NCI-H526 treated with DMSO at 0.1 percent for 48 hours (cell line): ENCODE measurements at regions not wholly inside any gene's neighbourhood (a gene's known extent, or its start where the extent isn't known, plus 50 kb on each side); places are given as distances from the start of the nearest gene placed in this dataset.
"Not testable (repeated sequence)": the region's sequence is repeated elsewhere in the genome, so short reads cannot be mapped to it uniquely, and the experiment has no call there.

Experiments used
- DNase-seq: peaks from one replicate; lab custom pipeline; 2025; lab: John Stamatoyannopoulos, UW

DNA sequence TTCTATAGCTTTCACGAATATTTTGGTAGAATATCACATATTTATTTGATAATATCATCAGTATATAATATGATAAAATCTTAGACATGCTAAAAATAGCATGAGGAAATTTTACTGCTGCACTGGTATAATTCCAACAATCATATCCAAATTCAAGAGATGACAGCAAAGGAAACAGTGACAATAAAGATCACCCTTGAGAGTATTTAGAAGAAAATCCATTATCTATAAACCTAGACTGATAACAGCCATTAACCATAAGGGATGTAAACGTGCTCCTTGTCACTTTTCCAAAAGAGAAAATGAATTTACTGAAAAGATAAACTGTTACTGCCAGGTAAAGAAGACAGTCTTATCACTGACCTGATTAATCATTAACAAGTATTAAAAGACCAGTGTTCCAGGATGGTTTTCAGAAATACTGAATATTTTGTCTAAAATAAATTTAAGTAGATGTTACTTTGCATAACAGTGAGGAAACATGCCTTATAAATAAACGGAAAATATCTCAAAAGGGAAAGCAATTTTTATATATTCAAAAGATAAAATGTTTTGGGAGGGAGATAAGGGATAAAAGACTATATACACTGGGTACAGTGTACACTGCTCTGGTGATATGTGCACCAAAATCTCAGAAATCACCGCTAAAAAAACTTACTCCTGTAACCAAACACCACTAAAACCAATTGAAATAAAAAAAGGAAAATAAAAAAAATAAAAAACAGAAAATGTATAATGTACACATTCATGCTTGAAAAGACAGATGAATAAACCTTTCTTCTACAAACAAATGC, 1704.7 kb downstream of the HACE1 start:
- DNase-seq = peak; percentile 30

- DNase-seq = no peak
Observed at GRCh38 chr6:103153016-103153415, 1706.7 kb downstream of the HACE1 start.

DNA sequence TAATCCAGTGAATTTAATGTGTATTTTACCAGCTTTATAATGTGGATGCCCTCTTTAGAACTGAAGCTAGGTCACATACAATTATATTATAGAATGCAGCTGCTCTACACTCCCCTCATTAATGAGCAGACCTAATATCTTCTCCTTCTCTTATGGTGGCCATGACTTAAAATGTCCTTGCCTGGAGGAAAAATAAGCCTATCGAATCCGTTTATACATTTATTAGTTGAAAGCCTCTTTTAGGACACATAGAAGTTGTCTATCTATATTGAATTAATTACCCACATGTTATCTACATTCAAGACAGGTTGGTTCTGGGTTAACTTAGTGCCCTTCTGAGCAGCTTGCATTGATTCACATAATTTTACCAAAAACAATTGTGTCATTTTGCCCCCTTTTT, 1716.8 kb downstream of the HACE1 start:
- DNase-seq = no peak

DNA sequence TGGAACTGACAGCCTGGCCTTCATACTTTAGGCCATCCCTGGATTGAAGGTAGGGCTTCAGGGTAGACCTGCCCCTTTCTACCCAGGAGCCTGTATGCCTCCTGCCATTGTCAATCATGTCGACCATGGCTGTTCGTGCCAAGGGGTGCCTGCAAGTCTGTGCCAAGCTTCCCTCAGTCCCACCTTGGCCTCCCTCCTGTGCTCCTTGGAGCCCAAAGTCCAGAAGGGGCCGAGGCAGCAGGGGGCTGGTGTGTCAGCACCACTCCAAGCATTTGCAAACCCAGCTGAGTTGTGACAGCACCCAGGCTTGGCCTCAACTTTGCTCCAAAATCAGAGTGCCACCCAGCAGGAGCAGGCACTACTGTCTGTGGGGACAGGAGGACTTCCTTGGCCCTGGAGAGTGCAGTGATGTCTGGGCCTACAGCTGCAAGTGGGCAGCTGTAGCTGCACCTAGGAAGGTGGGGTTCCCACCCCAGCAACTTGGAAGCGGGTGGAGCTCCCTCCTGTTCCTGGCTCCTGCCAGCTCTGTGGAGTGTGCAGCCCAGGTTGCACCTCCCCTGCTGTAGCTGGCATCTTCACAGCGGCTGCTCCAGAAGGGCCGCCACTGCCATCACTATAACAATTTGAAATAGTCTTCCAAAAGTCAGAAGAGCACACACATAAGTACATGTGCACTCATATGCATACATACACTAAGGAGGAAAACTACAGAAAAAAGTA, 1719.3 kb downstream of the HACE1 start:
- DNase-seq = no peak

DNA sequence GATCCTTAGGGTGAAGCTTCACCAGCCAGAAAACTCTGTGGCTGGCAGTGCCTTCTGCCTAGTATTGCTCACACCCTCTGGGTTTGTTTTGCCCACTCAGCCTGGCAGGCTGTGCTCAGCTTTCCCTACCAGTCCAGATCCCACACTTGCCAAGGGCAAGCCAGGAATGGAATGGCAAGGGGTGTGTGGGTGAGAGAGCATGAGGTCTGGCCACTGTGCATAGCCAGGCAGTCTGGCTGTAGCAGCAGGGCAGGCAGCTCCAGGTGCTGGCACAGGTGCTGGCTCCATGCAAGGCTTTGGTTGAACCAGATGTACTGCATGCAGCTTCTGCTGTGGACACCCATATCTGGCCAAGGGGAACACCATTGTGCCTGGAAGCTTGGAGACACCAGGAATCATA, 1720.3 kb downstream of the HACE1 start:
- no peak for DNase-seq

DNA sequence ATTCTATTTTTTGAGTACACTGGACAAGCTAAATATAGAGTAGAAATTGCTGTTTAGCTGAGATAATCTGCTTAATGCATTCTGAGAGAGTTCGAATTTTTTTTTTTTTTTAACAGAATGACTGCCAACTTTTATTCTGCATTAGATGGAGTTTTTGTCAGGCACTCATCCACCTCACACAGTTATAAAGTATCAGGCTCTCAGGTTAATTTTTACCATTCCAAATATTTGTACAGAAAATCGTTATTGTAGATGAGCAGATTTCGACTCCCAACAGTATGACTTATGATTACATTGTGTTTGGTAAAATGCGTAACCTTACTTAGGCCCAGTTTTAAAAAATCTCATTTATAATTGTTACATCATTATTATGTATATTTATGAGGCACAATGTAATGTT, 1731.0 kb downstream of the GRIK2 start:
- no peak for DNase-seq

- peak; percentile 65 for DNase-seq
Observed at GRCh38 chr6:103122766-103123601, 1729.5 kb downstream of the GRIK2 start.

- no peak for DNase-seq
Observed at GRCh38 chr6:103119056-103119455, 1725.5 kb downstream of the GRIK2 start.

DNA sequence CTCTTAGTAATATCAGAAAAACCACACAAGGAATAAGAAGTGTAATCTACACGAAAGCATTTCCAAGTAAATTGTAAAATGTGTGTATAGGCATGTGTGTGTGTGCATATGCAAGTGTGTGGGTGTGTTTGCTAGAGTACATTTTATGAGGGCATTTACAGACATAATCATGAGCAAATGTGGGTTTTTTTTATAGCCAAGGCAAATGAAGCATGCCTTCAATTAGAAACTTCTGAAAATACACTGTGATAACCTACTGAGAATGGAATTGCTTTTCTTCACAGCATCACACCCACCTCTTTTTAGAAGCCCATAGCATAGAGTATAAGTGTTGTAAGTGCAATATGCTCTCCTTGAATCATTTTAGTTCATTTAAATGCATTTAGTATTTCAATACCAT, 1721.1 kb downstream of the GRIK2 start:
- DNase-seq = peak; percentile 38

DNA sequence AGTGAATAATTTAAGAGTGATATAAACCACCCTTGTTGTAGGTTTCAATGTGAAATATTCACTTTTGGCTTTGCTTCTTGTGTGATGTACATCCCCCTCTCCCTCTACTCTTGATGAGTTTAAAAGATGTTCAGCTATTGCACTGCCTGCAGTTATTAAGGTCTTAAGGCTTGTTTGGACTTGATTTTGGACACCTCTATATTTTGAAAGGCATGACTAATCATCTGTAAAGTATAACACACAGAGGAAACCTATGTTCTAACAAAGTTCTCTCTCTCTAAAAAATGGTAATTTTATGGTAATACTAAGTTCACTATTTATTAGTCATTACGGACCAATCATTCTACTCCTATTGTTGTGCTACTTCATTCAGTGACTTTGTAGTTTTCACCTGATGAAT, 1719.9 kb downstream of the GRIK2 start:
- DNase-seq = no peak

DNA sequence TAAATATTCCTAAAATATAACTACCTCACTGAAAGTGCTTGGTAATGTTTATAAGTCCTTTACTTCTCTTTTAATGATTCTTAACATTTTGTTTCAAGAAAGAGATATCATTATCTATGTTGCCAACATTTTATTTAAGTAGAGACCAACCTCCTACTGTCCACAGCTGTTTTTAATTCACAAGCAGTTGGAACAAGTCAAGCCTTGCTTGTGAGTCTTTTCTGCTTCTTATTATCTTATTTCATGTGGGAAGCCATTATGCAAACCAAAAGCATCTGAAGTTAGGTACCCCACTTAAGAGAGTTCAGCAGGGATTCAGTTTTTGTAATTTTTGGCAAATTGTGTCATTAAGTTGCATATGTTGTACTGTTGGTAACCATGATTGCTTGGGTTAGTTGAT, 1714.5 kb downstream of the GRIK2 start:
- DNase-seq = no peak

- DNase-seq = no peak
Observed at GRCh38 chr6:103105686-103106085, 1712.2 kb downstream of the GRIK2 start.

DNA sequence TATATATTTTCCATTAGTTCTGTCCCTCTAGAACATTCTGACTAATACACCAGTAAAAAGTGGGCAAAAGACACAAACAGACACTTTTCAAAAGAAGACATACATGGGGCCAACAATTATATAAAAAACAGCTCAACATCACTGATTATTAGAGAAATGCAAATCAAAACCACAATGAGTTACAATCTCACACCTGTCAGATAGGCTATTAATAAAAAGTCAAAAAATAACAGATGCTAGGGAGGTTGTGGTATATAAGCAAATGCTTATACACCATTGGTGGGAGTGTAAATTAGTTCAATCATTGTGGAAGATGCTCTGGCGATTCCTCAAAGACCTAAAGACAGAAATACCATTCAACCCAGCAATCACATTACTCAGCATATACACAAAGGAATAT, 1707.8 kb downstream of the GRIK2 start:
- no peak for DNase-seq

DNA sequence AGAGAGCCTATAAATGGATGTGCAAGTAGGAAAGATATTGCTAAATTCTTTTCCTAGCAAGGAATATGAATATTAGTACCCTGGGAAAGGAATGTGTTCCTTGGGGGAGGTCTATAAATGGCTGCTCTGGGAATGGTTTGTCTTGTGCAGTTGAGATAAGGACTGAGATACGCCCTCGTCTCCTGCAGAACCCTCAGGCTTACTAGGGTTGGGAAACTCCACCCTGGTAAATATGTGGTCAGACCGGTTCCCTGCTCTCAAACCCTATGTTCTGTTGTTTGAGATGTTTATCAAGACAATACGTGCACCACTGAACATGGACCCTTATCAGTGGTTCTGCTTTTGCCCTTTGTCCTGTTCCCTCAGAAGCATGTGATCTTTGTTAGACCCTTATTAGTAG, 1698.9 kb downstream of the GRIK2 start:
- not testable (repeated sequence) for DNase-seq

GRCh38 chr6:103085801-103086200, 1692.3 kb downstream of the GRIK2 start:
- DNase-seq = no peak

GRCh38 chr6:103081876-103082630, 1688.5 kb downstream of the GRIK2 start:
- DNase-seq = no peak

GRCh38 chr6:103081126-103081525, 1687.6 kb downstream of the GRIK2 start:
- DNase-seq = no peak

DNA sequence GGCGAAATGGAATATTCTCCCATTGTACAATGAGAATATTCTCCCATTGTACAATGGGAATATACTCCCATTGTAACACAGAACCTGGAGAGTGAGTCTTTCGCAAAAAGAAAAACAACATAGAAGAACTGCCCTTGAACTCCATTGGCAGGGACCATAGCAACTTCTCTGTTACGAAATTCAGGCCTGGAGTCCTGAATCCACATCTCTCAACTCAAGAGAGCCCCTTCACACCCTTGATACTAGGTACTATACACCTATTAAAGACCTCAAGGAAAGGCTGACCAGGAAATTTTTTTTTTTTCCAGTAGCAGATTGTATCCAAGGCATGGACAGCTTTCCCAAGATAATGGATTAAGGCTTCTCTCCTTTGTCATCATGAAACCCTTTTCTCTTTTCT, 1687.0 kb downstream of the GRIK2 start:
- no peak for DNase-seq

DNA sequence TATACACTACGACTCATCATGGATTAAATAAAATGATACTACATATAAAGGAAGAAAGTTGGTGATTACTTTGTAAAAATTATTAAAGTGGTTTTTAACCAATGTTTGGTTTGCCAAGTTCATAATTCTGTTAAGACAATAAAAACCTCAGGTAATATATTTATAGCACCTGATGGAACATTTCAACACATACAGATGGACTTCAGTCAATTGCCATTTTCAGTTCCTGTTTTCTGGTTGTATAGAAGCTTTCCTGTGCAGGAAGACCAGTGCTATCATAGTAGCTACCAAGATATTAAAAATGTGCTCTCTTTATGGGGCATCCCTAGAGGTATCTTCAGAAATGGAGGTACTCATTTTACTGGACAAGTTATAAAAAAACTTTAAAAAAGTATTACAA, 1686.4 kb downstream of the GRIK2 start:
- DNase-seq = no peak

GRCh38 chr6:103062136-103062535, 1668.6 kb downstream of the GRIK2 start:
- no peak for DNase-seq

DNA sequence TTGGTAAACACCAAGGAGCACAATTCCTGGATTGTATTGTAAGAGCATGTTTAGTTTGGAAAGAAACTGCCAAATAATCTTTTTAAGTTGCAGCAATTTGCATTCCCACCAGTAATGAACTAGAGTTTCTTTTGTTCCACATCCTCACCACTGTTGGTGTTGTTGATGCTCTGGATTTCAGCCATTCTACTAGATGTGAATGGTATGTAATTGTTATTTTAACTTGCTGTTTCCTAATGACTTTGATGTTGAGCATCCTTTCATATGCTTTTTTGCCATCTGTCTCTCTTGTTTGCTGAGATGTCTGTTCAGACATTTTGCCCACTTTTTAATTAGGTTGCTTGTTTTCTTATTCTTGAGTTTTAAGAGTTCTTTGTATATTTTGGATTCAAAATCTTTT, 1654.1 kb downstream of the GRIK2 start:
- no peak for DNase-seq

GRCh38 chr6:103042336-103042735, 1648.8 kb downstream of the GRIK2 start:
- DNase-seq = no peak
